ENCODE measurements at regions not wholly inside any gene's neighbourhood (a gene's known extent, or its start where the extent isn't known, plus 50 kb on each side); places are given as distances from the start of the nearest gene placed in this dataset.
"Not testable (repeated sequence)": the region's sequence is repeated elsewhere in the genome, so short reads cannot be mapped to it uniquely, and the experiment has no call there.

GRCh38 chr2:747762-748351 is 70.7 kb upstream of the TMEM18 start:
- no peak for DNase-seq

GRCh38 chr2:746697-747096 is 69.5 kb upstream of the TMEM18 start:
- DNase-seq, result no peak

GRCh38 chr2:744088-744487 is 66.9 kb upstream of the TMEM18 start:
- DNase-seq, result no peak

GRCh38 chr2:742221-742620 is 65.0 kb upstream of the TMEM18 start:
- DNase-seq, result no peak

- no peak for DNase-seq
Measured at GRCh38 chr2:741195-741496, 63.9 kb upstream of the TMEM18 start.

GRCh38 chr2:740322-741194 is 63.4 kb upstream of the TMEM18 start:
- peak; percentile 44 for DNase-seq

GRCh38 chr2:739864-740321 is 62.7 kb upstream of the TMEM18 start:
- not testable (repeated sequence) for DNase-seq

GRCh38 chr2:736939-737338 is 59.7 kb upstream of the TMEM18 start:
- DNase-seq, result no peak

GRCh38 chr2:735670-736218 is 58.5 kb upstream of the TMEM18 start:
- DNase-seq, result no peak

GRCh38 chr2:734496-734895 is 57.3 kb upstream of the TMEM18 start:
- DNase-seq, result no peak

GRCh38 chr2:733495-733894 is 56.3 kb upstream of the TMEM18 start:
- no peak for DNase-seq

GRCh38 chr2:733001-733400 is 55.8 kb upstream of the TMEM18 start:
- DNase-seq, result no peak

- DNase-seq, result no peak
Measured at GRCh38 chr2:731711-732110, 54.5 kb upstream of the TMEM18 start.

GRCh38 chr2:729376-729861 is 52.2 kb upstream of the TMEM18 start:
- DNase-seq, result no peak

- no peak for DNase-seq
Measured at GRCh38 chr2:728165-728564, 51.0 kb upstream of the TMEM18 start.

- no peak for DNase-seq
Measured at GRCh38 chr2:727071-727470, 49.9 kb upstream of the TMEM18 start.
